ENCODE measurements at regions not wholly inside any gene's neighbourhood (a gene's known extent, or its start where the extent isn't known, plus 50 kb on each side); places are given as distances from the start of the nearest gene placed in this dataset.

DNA sequence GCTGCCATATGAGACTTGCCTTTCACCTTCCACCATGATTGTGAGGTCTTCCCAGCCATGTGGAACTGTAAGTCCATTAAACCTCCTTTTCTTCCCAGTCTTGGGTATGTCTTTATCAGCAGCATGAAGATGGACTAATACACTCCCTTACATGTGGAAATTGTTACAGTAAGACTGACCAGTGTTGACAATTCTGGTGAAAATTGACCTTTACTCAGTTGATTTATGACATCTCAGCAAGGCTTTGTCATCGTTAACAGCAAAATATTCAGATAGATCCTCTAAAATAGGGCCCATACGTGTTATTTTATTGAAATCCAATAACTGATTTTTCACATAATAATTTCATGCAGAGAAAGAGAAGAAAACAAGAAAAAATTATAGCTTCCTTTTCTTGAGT is 377.9 kb upstream of the SEMA3C start:
- TF ChIP-seq CTCF (IDR thresholded peaks at IDR 0.05; ENCODE audit: low read length) (no peak), EZH2 (IDR thresholded peaks at IDR 0.05; ENCODE audit: borderline replicate concordance, low read length) (no peak)

All from OCI-LY1 (cell line).